Sigmoid colon (tissue), 4 donors: ENCODE measurements at regions not wholly inside any gene's neighbourhood (a gene's known extent, or its start where the extent isn't known, plus 50 kb on each side); places are given as distances from the start of the nearest gene placed in this dataset.

Source experiments
- EP300 ChIP-seq, 4 donors: sonication (generic); formaldehyde crosslinking; IDR thresholded peaks; one replicate each; pipeline ENCODE4 v1.6.1; 2017; ENCODE audit warnings: antibody characterized with exemption in 4 of 4
- POLR2A ChIP-seq, 2 donors: fragments of 450-650 bp; IDR thresholded peaks; one replicate each; pipeline ENCODE4 v1.6.1; 2016; ENCODE audit warnings: antibody characterized with exemption in 2 of 2, mild to moderate bottlenecking in 2 of 2, moderate library complexity in 2 of 2
- TF ChIP-seq, protein P1 (sequence below), 4 experiments: fragments of 450-650 bp in 3 of 4; fragments of 200-600 bp in 1 of 4; IDR thresholded peaks; one replicate each; pipeline ENCODE4 v1.5.1; 2016 to 2019; ENCODE audit warnings: antibody characterized with exemption in 4 of 4, mild to moderate bottlenecking in 3 of 4, moderate library complexity in 2 of 4

DNA sequence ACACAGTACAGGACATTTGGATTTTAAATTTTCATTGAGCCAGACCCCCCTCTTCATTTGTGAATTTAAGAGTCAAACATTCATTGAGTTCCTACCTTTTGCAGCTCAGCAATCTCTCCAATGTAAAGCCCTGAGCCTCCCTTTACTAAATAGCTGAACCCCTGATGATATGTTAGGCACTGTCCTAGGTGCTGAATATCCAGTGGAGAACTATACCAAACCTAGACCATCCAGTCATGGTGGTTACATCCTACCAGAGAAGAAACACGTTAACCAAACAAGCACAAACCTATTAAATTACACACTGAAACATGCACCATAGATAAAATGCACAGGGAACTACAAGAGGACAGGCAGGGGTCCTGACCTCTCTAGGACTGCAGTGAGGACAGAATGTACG, 1585.3 kb upstream of the TMEM132C start:
- no peak for TF ChIP-seq POLR2A (IDR thresholded peaks at IDR 0.05)
- TF ChIP-seq, protein P1, sequence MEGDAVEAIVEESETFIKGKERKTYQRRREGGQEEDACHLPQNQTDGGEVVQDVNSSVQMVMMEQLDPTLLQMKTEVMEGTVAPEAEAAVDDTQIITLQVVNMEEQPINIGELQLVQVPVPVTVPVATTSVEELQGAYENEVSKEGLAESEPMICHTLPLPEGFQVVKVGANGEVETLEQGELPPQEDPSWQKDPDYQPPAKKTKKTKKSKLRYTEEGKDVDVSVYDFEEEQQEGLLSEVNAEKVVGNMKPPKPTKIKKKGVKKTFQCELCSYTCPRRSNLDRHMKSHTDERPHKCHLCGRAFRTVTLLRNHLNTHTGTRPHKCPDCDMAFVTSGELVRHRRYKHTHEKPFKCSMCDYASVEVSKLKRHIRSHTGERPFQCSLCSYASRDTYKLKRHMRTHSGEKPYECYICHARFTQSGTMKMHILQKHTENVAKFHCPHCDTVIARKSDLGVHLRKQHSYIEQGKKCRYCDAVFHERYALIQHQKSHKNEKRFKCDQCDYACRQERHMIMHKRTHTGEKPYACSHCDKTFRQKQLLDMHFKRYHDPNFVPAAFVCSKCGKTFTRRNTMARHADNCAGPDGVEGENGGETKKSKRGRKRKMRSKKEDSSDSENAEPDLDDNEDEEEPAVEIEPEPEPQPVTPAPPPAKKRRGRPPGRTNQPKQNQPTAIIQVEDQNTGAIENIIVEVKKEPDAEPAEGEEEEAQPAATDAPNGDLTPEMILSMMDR (IDR thresholded peaks at IDR 0.05), result no peak
- TF ChIP-seq EP300 (IDR thresholded peaks at IDR 0.05), result no peak
